HCT116 (cell line): ENCODE measurements at regions not wholly inside any gene's neighbourhood (a gene's known extent, or its start where the extent isn't known, plus 50 kb on each side); places are given as distances from the start of the nearest gene placed in this dataset.

ENCODE experiments used
- ATAC-seq: fragments of 200-7000 bp; cut with Tn5 transposase; 2 replicates; pipeline ENCODE4 v1.9.1; 2020; ENCODE audit warnings: mild to moderate bottlenecking, moderate library complexity
- BruUV-seq: library from RNA; stranded (reverse); fragments of 400-500 nt; replicated peaks from 2 replicates; lab custom pipeline; 2021; lab: Mats Ljungman, UMichigan
- CTCF ChIA-PET: fragments of 300-600 bp; sonication (Branson Sonifier 250); formaldehyde crosslinking; loops from one replicate; lab custom pipeline; 2021; ENCODE audit warnings: antibody characterized with exemption; lab: Charles Lee
- POLR2A ChIA-PET: fragments of 300-600, 350-600 bp; sonication (Branson Sonifier 250); formaldehyde crosslinking; loops from one replicate; lab custom pipeline; 2021; ENCODE audit warnings: antibody characterized with exemption; lab: Charles Lee
- RAD21 ChIA-PET, 2 experiments: fragments of 300-600 bp; sonication (Branson Sonifier 250); formaldehyde crosslinking; loops; one replicate each; lab custom pipeline; 2023; ENCODE audit warnings: low total read pairs in 2 of 2; ENCODE audit not compliant: uncharacterized antibody in 2 of 2, unreplicated experiment in 2 of 2, low non-redundant PET in 1 of 2; lab: Charles Lee
- DNase-seq: peaks from one replicate; pipeline ENCODE4 v3.0.0-alpha.2; 2010; ENCODE audit warnings: low read depth, low spot score
- H2AFZ ChIP-seq: fragments of 200-600 bp; shearing (Covaris generic), sonication (generic); 2 replicates; pipeline ENCODE4 v1.6.1; 2017; ENCODE audit warnings: low read depth, mixed run types, mixed read lengths, antibody characterized with exemption, low read length; ENCODE audit not compliant: poor library complexity, severe bottlenecking
- H3K27ac ChIP-seq: 2 replicates; pipeline ENCODE4 v1.5.1; 2012; ENCODE audit warnings: low read depth, low read length
- H3K27me3 ChIP-seq: fragments of 200-600 bp; sonication (generic); 2 replicates; pipeline ENCODE4 v1.6.1; 2016; ENCODE audit warnings: mixed run types, low read length, mixed read lengths; ENCODE audit not compliant: insufficient read depth
- H3K36me3 ChIP-seq, 2 experiments: fragments of 200-500 bp in 1 of 2; fragments of 200-600 bp in 1 of 2; sonication (Bioruptor generic) in 1 of 2; sonication (generic) in 1 of 2; 2 replicates each; pipeline versions ENCODE4 v1.5.1 to v1.6.1; 2014 to 2016; ENCODE audit warnings: low read length in 2 of 2, inconsistent platforms in 1 of 2, mixed read lengths in 1 of 2, mixed run types in 1 of 2; ENCODE audit not compliant: insufficient read depth in 2 of 2, control insufficient read depth in 1 of 2
- H3K4me1 ChIP-seq, 2 experiments: fragments of 200-600 bp in 1 of 2; sonication (generic) in 1 of 2; 2 replicates each; pipeline versions ENCODE4 v1.5.1 to v1.6.1; 2012 to 2017; ENCODE audit warnings: low read length in 2 of 2, inconsistent platforms in 1 of 2, mild to moderate bottlenecking in 1 of 2, mixed read lengths in 1 of 2, mixed run types in 1 of 2, moderate library complexity in 1 of 2; ENCODE audit not compliant: insufficient read depth in 2 of 2, control insufficient read depth in 1 of 2
- H3K4me2 ChIP-seq: fragments of 200-600 bp; sonication (generic); 2 replicates; pipeline ENCODE4 v1.6.1; 2017; ENCODE audit warnings: mixed run types, low read length, mixed read lengths
- H3K4me3 ChIP-seq, 2 experiments: fragments of 200-600 bp in 1 of 2; sonication (generic) in 1 of 2; replicated peaks in 1 of 2; 2 replicates each; pipeline ENCODE4 v1.5.1; 2011 to 2016; ENCODE audit warnings: low read length in 2 of 2, control low read depth in 1 of 2, low read depth in 1 of 2, mild to moderate bottlenecking in 1 of 2, mixed read lengths in 1 of 2, mixed run types in 1 of 2
- H3K79me2 ChIP-seq: fragments of 200-600 bp; sonication (generic); 2 replicates; pipeline ENCODE4 v1.6.1; 2017; ENCODE audit warnings: mild to moderate bottlenecking, mixed run types, low read length, moderate library complexity, mixed read lengths; ENCODE audit not compliant: insufficient read depth
- H3K9ac ChIP-seq: fragments of 200-600 bp; sonication (generic); 2 replicates; pipeline ENCODE4 v1.6.1; 2016; ENCODE audit warnings: low read length, mixed read lengths
- H3K9me2 ChIP-seq: fragments of 200-600 bp; sonication (generic), shearing (Covaris generic); 2 replicates; pipeline ENCODE4 v1.6.1; 2017; ENCODE audit warnings: mixed run types, mild to moderate bottlenecking, moderate library complexity; ENCODE audit not compliant: insufficient read depth
- H3K9me3 ChIP-seq, 2 experiments: fragments of 200-500 bp in 1 of 2; fragments of 200-600 bp in 1 of 2; sonication (Bioruptor generic) in 1 of 2; sonication (generic) in 1 of 2; 2 replicates each; pipeline ENCODE4 v1.6.1; 2014 to 2017; ENCODE audit warnings: low read length in 2 of 2, mixed read lengths in 2 of 2, inconsistent platforms in 1 of 2, low read depth in 1 of 2, mild to moderate bottlenecking in 1 of 2, mixed run types in 1 of 2, moderate library complexity in 1 of 2; ENCODE audit not compliant: control insufficient read depth in 1 of 2, insufficient read depth in 1 of 2
- H4K20me1 ChIP-seq: fragments of 200-600 bp; sonication (generic), shearing (Covaris generic); 2 replicates; pipeline ENCODE4 v1.6.1; 2017; ENCODE audit warnings: mixed run types, mild to moderate bottlenecking, moderate library complexity; ENCODE audit not compliant: insufficient read depth
- CBX3 ChIP-seq: IDR thresholded peaks from 2 replicates; pipeline ENCODE4 v1.6.1; 2012; ENCODE audit warnings: low read depth
- CTCF ChIP-seq, 3 experiments: fragments of 200-600 bp in 1 of 3; sonication (generic) in 1 of 3; IDR thresholded peaks in 2 of 3; conservative IDR thresholded peaks in 1 of 3; 2 replicates each; pipeline ENCODE4 v1.5.1; 2012 to 2017; ENCODE audit warnings: low read depth in 2 of 3, low read length in 2 of 3, antibody characterized with exemption in 1 of 3, borderline replicate concordance in 1 of 3, control low read depth in 1 of 3, mild to moderate bottlenecking in 1 of 3, mixed read lengths in 1 of 3, mixed run types in 1 of 3, moderate library complexity in 1 of 3; ENCODE audit not compliant: insufficient read depth in 1 of 3
- EGR1 ChIP-seq: IDR thresholded peaks from 2 replicates; pipeline ENCODE4 v1.6.1; 2012; ENCODE audit warnings: low read depth
- ELF1 ChIP-seq: IDR thresholded peaks from 2 replicates; pipeline ENCODE4 v1.6.1; 2012; ENCODE audit warnings: low read depth, borderline replicate concordance
- POLR2A ChIP-seq: IDR thresholded peaks from 2 replicates; pipeline ENCODE4 v1.7.0; 2011; ENCODE audit warnings: borderline replicate concordance; ENCODE audit not compliant: insufficient read depth, insufficient read length; ENCODE audit errors: extremely low read depth
- RAD21 ChIP-seq: IDR thresholded peaks from 2 replicates; pipeline ENCODE4 v1.6.1; 2012; ENCODE audit warnings: low read depth, mild to moderate bottlenecking
- SRF ChIP-seq: IDR thresholded peaks from 2 replicates; pipeline ENCODE4 v1.6.1; 2012; ENCODE audit warnings: low read depth
- TCF7L2 ChIP-seq: IDR thresholded peaks from 2 replicates; pipeline ENCODE4 v1.7.0; 2011; ENCODE audit warnings: borderline replicate concordance, inconsistent platforms; ENCODE audit not compliant: insufficient read depth, insufficient read length; ENCODE audit errors: extremely low read depth
- intact Hi-C: fragments of 100-400 bp; cut with micrococcal nuclease; formaldehyde crosslinking; loops from 2 replicates; pipeline ENCODE4 v1.10.0; 2022

GRCh38 chr9:7342736-7343135 is 456.8 kb downstream of the DMAC1 start:
- Histone ChIP-seq H3K36me3 (no peaks in the 10 kb centered on the region), H3K9me3 (no peaks in the 10 kb centered on the region), H4K20me1 (no peaks in the 10 kb centered on the region), H3K4me2 (no peak overlapping the region), H3K79me2 (no peaks in the 10 kb centered on the region), H3K4me3 (no peak overlapping the region), H3K27me3 (peaks cover 19% of the 10 kb centered on the region), H3K9ac (no peak overlapping the region), H3K27ac (no peak overlapping the region), H3K9me2 (no peaks in the 10 kb centered on the region), H2AFZ (no peak overlapping the region), H3K4me1 (no peaks in the 10 kb centered on the region)
- ATAC-seq (no peak), DNase-seq (no peak)
- ChIA-PET CTCF (no interaction called here), POLR2A (no interaction called here), RAD21 (no interaction called here)
- BruUV-seq = no TSS peak
- no peak for TF ChIP-seq CBX3
- no peak for TF ChIP-seq EGR1
- no peak for TF ChIP-seq ELF1
- TF ChIP-seq POLR2A = no peak
- intact Hi-C loops = no loop called here

DNA sequence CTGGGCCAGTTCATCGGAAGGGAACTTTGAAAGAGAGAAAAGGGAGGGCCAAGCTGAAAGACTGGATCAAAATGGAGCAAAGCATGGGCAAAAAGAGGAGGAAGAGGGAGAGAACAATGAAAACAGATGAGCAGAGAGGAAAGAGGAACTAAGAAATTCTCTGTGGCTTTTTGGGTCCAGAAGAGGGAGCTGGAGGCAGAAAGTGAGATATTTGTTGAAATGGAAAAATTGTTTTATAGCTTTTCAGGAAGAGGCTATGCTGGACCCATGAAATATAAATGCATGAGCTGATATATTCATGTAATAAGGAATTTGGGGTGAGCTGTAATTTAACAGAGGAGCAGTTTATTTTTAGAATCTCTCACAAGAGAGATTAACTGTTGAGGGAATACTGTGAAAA is 457.3 kb downstream of the DMAC1 start:
- intact Hi-C loops = no loop called here
- Histone ChIP-seq H3K9me3 (no peaks in the 10 kb centered on the region), H3K9me2 (no peaks in the 10 kb centered on the region), H3K27me3 (peaks cover 19% of the 10 kb centered on the region), H3K4me3 (no peak overlapping the region), H3K4me1 (no peaks in the 10 kb centered on the region), H3K79me2 (no peaks in the 10 kb centered on the region), H3K9ac (no peak overlapping the region), H2AFZ (no peak overlapping the region), H4K20me1 (no peaks in the 10 kb centered on the region), H3K36me3 (no peaks in the 10 kb centered on the region), H3K4me2 (no peak overlapping the region), H3K27ac (no peak overlapping the region)
- DNase-seq (no peak), ATAC-seq (no peak)
- ChIA-PET RAD21 (no interaction called here), POLR2A (no interaction called here), CTCF (no interaction called here)
- BruUV-seq = no TSS peak
- TF ChIP-seq EGR1 (no peak), SRF (no peak), CTCF (IDR thresholded peaks at IDR 0.05 in 2 of 3, conservative IDR thresholded peaks at IDR 0.05 in 1 of 3; ENCODE audit: borderline replicate concordance in 1 of 3, insufficient read depth in 1 of 3, low read depth in 2 of 3, low read length in 2 of 3) (peak in 1 of 3 experiments; percentile 4; a peak in 1 of 6 replicates), TCF7L2 (no peak), RAD21 (0 out of 2 replicates have a peak, but pooled peaks have one; percentile 8)
